ENCODE measurements at regions not wholly inside any gene's neighbourhood (a gene's known extent, or its start where the extent isn't known, plus 50 kb on each side); places are given as distances from the start of the nearest gene placed in this dataset.
"Not testable (repeated sequence)": the region's sequence is repeated elsewhere in the genome, so short reads cannot be mapped to it uniquely, and the experiment has no call there.

DNA sequence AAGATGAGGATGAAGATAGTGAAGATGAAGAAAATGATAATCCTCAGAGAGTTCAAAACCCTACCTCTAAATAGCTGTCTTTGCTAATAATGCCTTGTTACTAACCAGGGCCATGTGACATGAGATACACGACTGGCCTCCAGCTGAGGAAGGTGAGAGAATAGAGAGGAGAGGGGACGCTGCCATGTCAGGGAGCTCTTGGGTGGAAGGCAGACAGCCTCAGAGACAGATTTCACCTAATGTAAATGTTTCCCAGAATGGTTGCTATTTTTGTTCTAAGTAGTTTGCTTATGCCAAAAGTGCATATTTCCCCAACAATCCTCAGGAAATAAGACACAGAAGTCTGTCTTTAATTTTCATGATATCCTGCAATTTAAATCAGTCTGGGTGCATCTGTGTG is 138.4 kb downstream of the ELOVL4 start:
- DNase-seq: no peak

DNA sequence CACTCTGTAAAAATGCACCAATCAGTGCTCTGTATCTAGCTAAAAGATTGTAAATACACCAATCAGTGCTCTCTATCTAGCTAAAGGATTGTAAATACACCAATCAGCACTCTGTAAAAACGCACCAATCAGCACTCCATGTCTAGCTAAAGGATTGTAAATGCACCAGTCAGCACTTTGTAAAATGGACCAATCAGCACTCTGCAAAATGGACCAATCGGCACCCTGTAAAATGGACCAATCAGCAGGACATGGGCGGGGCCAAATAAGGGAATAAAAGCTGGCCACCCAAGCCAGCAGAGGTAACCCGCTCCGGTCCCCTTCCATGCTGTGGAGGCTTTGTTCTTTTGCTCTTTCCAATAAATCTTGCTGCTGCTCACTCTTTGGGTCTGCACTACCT is 140.7 kb downstream of the ELOVL4 start:
- DNase-seq: not testable (repeated sequence)

DNA sequence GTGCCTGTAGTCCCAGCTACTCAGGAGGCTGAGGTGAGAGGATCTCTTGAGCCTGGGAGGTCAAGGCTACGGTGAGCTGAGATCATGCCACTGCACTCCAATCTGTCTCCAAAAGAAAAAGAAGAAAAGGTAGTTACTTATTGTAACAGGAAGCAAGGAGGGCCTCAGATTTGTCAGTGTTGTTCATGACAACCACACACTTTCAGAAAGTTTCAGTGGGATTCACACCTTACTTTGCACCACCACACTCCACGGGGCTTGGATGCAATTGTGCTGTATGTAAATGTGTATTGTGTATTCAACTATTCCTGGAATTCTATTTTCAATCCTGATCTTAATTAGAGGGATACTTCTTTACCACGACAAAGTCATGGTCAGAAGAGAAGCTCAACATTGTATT is 142.6 kb downstream of the ELOVL4 start:
- no peak for DNase-seq

DNA sequence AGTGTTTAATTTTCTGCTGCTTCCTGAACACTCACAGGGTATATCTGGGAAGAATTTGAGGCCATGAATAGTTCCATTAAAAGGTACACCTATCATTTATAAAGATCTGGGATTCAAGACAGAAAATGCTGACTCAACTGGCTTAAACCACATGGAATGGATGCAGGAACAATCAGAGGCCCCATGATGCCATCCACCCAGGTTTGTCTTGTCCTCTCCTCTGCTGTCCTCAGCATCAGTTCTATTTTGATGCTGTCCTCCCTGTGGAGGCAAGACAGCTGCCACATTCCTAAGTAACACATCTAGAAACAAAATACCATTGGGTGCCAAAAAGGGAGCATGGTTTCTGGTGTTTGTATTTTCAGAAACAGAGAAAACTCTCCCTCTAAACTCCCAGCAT is 143.4 kb downstream of the ELOVL4 start:
- DNase-seq: no peak

DNA sequence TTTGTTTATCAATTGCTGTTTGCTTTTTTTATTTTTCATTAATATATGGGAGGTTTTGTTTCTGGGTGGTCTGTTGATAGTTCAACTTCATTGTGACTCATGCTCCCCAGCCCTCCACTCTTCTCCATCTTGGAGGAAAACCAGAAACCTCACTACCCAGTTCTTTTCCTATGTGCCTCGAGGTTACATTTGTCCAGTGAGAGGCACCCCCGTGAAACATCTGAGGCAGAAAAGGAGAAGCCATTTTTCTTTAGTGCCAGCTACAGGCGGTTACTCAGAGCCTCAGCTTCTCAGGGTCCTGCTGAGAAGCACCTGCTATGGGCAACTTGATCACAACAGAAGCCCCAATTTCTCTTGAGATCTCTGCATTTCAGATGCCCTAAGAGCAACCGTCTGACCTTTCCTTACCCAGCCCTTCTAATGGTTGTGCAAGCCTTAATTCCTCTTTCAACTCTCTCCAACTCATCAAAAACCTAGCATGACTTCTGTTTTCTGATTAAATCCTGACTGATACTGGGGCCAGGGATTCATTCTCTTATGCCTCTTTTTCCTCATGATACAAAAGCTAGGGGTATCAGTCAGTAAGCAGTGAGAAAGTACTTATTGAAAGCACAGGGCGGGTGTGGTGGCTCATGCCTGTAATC is 144.6 kb downstream of the ELOVL4 start:
- DNase-seq: peak; percentile 70

DNA sequence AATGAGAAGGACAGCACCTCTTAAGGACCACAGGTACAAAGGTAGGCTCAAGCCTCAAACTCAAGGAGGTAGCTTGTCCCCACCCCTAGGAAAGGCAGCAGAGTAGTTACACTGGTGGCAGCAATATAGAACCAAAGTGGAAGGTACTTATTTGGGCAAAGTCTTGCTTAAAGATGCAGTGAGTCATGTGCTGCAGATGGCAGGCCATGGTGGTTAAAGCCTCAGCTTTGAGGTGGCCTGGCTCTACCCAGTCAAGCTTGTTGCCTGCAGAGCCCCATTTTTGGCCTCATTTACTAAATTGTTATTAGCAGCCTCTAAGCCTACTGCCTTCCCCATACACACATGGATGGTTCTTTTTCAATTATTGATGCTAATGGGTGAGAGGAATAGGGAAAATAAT is 146.0 kb downstream of the ELOVL4 start:
- DNase-seq: no peak

DNA sequence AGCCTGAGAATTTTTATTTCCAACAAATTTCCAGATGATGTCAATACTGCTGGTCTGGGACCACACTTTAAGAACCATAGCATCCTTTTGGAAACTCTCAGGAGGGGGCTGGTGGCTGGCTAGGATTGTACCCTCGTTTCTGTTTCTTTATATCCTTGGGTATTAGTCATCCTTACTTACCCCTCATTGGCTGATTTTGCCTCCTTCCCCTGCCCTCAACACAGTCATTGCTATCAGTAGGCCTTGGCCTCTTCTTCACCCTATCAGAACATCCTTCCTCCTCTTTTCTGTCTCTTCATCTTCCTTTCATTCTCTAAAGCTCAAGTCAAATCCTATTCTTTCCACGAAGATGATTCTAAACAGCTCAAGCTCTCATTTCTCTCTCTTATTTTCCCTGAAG is 148.5 kb downstream of the ELOVL4 start:
- no peak for DNase-seq

DNA sequence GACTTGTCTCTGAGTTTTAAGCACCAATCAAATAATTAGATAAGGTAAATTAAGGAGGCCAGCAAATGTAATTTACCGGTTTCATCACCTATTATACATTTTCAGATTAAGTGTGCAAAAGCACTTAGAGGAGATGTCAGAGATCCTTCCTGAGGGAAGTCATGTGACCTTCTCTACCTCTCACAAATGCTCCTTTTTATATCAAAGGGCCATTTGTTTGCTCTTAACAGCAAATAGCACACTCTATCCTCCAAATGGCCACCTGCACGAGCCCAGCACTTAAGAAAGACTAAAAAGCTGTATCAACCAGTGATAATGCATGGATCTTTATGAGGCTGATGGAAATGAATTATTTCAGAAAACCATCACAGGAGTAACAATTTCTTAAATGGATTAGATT is 149.4 kb downstream of the ELOVL4 start:
- DNase-seq: no peak

DNA sequence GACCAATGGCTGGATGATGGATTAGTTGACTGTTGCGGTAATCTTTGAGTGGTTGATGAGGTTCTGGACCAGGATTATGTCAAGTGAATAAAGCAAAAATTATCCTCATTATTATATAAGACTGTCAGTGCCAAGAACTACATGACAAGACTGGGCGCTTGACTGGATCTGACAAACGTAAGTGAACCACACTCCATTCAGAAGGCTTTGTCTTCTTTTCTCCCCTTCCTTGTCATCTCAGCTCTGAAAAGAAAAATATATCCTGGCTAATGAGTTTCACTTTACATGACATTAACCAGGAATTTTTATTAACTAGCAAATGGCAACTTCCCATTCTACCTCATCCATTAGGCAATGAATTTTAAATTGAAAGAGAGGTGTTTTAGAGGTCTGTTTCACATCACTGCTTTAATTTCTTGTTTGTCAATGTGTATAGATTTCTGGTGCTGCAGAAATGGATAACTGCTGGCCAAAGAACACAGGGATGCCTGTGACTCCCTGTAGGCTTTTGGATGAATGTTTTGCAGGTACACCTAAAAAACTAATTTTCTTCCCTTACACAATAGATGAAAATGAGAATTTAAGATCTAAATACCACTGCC is 150.1 kb downstream of the ELOVL4 start:
- no peak for DNase-seq

DNA sequence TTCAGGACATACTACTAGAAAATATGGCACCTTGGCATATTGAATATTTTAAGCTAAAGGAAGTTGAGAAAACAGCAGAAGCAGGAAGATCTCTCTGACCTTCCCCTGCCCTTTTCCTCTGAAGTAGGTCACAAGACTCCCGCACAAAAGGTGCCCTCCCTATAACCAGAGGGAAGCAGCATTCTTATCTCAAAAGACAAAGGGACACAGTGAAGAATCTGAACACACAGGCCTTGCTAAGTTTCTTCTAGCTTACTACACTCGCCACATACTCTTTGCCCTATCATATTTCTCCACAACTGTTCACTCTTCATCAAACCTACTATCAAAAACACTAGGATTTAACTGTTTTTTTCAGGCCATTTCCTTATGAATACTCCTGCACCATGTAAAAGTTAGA is 151.2 kb downstream of the ELOVL4 start:
- DNase-seq: no peak

DNA sequence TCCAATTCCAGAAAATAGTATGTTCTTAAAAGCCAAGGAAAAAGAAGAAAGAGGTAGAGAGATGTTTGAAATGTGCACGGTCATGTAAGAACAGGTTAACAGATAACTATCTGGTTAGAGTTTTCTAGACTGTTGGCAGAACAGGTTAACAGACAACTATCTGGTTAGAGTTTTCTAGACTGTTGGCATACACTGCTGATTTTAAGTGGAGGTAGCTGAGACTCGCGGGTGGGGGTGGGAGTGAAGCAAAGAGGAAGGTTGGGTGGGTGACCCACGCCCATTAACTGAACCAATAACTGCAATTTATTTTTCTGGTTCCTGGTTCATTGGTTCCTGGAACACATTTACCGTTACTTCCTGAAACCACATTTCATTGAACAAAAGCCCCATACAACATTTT is 157.5 kb downstream of the ELOVL4 start:
- no peak for DNase-seq

DNA sequence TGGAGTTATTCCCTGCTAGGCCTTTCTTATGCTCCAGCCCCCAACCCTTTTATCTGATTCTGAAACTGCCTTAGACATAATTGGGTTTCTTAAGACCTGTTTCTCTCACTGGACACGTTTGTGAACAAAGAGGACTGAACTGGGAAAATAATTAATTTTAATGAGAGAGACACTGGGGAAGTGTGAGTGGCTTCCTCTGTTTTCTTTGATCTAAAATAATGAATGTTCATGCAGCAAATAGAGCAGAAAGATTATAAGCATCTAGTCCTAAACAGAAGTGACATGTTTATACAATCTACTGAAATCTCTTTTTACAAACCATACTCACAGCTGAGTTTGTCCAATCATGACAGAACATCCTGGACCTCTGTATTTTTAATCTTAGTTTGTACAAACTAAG is 157.6 kb downstream of the SH3BGRL2 start:
- no peak for DNase-seq

DNA sequence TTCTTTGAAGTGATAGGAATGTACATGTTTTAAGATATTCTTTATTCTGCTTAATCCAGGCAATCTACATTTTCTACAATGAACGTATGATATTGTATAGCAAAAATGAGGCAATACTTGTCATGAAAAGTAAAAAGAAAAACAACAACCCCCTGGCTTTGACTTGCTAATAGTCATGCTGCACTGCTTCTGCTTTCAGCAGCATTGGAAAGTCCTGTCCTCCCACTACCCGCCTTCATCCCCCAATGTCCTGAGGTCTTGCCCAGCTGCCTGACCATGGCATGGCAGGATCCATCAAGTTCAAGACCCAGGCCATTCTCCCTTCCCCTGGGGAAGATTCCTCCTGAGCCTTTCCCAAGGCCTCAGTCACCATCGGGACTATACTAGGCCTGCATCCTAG is 156.5 kb downstream of the SH3BGRL2 start:
- peak; percentile 69 to 91 for DNase-seq

DNA sequence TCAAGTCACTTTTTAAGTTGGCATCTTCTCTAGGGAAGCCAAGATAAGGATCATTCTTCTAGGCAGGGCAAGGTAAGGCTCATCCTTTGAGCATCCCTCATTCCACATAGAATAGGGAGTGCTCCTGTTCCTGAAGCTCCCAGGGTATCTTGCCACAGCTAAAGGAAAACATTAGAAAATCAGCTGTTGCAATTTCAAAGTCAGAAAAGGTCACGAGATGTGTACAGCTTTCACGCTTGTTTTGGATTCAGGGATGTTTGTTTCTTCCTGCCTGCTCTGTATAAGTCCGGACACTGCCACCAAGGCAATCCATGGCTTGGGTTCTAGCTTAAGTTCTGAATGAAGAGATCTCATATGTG is 153.2 kb downstream of the SH3BGRL2 start:
- DNase-seq: no peak

DNA sequence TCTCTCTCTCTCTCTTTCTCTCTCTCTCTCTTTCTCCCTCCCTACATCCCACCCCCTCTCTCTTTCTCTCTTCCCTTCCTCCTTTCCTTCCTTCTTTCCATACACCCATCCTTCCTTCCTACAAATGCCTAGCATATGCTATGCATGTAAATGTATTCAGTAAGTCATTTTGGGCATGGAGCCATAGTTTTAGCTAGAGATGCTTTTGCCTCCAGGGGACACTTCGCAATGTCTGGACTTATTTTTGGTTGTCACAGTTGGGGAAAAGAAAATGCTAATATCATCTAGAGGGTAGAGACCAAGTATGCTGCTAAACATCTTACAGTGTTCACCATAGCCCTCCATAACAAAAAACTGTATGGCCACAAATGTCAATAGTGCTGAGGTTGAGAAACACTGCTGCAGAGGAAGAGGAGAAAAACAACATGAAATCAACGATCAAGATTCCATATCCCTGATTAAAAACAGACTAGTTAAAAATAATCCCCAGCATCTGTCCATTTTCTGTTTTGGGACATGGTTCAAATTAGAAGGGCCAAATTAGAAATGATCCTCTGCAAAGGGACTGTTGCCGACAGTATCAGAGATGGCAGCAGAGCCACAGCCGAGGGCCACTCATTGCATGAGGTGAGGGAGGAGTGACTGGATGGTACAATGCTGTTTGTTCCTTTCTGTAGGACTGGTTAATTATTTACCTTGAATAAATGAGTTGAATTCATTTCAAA is 152.7 kb downstream of the SH3BGRL2 start:
- no peak for DNase-seq

DNA sequence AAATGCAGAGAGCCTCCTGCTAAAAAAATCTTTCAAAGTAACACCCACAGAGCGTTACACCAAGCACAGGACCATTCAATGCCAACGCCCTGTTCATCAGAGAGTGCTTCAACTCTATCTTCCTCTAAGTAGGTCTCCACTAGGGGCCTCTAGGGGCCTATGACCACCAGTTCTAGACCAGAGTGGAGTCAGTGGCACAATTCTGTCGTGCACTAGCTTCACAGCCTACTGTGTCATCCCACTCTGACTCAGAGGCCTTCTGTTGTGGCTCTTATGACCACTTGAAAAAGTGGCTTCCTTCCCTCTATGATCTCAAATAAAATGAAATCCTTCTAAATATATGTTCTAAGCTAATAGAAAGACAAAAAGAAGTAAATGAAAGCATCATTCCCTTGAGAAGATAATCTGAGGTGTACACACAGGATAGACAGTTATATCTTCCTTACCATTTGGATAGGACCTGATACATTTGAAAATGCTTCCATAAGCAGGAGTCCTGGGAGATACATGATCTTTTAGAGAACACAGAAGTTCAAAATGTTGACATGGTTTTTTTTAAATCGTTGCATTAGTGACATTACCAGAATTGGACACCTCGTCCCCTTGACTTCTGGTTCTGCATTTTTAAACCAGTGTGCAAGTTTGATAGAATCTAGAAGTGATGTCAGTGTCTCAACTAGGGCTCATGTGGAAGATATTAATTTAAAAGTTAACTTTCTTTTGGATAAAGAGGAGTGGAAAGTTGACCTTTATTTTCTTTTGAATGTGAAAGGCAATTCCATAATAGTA is 151.9 kb downstream of the SH3BGRL2 start:
- DNase-seq: peak; percentile 52 to 83

DNA sequence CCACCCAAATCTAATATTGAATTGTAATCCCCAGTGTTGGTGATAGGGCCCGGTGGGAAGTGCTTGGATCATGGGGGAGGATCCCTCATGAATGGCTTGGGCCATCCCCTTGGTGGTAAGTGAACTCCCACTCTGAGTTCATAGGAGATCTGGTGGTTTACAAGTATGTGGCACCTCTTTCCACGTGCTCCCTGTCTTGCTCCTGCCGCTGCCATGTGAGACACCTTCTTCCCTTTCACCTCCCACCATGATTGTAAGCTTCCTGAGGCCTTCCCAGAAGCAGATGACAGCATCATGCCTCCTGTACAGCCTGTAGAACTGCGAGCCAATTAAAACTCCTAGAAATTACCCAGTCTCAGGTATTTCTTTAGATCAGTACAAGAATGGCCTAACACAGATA is 150.8 kb downstream of the SH3BGRL2 start:
- no peak for DNase-seq

DNA sequence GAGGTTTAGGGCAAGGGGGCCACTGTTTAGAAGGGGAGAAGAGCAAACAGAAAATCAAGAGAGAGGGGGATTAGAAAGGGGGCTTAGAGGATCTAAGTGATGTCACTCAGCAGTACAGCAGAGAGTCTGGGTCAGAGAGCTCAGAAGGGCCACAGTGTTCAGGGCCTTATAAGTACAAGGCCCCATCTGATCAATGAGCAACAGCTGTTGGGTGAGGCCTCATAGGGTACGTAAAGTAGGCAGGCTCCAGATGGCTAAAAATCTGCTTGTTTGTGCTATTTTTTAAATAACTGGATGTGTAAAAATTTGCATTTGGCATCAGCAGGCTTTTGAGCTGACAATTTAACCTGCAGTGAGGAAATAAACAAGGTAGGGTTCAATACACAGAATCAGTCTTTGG is 149.8 kb downstream of the SH3BGRL2 start:
- no peak for DNase-seq

DNA sequence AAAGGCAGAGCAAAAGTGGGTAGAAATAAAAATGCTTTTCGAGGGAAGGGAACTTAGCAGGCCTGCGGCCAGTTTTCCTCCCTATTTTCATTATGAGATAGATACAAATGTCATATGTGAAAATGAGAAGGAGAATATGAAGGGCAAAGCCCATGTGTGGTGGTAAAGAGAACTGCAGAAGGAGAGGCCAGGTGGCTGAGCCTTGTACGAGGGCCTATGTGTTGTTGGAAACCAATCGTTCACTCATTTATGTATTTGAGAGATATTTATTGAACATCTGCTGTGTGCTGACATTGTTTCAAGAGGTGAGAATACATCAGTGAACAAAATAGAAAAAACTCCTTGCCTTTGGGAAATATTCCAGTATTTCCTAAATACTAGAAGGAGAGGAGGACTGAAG is 147.7 kb downstream of the SH3BGRL2 start:
- DNase-seq: no peak

DNA sequence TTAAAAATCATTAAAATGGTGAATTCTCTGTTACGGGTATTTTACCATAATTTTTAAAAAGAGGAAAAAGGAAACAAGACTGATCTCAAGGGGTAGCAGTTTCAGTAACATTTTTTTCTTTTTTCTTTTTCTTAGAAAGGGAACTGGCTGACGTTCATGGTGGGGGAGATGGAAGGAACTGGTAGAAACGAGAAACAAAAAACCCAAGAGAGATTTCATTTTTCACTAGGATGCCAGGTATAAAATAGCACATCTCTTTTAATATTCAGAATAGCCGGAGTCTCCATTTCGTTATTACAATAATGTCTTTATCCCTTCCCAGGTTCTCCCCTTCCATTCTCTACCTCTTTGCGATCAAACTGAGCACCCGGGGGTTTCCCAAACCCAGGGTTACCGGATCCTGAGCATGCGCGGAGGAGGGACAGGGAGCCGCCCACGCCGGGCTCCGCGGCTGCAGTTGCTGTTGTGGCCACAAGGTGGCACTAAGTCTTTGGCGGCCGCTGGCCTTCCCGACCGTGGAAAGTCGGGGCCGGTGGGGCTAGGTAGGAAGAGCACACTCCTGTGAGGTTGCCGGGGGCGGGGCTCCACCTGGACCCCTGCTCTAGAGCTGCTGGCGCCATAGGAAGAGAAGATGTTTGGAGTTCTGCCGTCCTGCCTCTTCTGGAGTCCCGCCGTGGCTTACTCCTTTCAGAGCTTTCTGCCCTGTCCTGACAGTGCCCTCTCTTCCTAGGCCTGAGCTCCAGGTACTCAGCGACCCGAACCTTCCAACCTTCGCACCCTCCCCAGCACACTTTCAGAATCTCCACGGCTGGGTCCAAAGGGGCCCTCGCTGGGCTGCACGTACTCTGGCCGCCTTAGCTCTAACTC is 146.8 kb downstream of the SH3BGRL2 start:
- peak; percentile 82 to 98 for DNase-seq

DNA sequence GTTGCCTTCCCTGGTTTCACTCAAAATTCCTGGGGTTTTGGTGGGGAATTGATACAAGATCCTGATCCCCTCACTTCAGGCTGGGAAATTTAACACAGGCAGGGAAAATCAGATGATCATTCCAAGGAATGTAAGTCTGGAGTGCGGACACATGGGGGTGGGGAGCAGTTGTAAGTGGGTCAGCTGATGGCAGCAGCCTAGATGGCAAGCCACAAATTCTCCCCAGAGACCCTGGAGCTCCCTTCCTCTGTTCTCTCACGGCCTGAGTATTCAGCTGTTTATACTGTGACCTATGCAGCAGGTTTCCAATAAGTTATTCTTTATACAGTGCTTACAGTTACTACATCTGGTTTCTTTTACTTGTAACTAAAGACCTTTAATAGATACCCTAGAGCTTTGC is 144.9 kb downstream of the SH3BGRL2 start:
- DNase-seq: no peak

DNA sequence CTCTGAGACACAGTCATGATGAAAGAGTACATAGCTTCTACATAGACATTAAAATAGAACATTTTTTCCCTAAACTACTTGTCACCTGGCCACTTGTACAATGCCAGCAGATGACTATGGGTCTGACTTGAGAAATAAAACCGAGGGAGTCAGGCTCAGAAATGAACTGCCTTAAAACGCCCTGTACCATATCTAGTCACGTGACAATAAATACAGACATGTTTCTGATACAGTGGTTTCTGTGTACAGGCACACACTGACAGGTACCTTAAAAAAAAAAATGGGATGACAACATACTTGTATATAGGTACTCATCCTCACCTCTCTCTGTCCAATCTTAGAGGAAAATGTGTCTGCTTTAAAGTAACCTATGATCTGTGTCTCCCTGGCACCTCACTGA is 144.1 kb downstream of the SH3BGRL2 start:
- DNase-seq: no peak

DNA sequence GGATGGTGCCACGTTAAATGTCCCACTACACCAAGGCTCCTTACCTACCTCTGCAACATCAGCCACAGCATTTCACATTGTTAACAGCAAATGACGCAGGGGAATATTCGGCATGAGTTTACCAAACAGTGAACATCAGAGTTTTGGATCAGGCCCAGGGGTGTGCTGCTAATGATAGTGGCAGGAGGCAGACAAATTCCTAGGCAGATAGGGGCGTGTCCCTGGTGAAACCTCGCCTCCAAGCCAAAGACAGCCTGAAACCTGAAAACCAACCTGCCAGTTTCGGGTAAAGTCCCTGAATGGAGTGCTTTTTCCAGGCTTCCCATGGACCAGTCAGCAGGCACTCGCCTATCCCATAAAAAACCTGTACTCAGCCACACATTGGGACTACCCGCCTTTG is 133.6 kb downstream of the SH3BGRL2 start:
- DNase-seq: no peak
